B cell (primary cell): ENCODE measurements at regions not wholly inside any gene's neighbourhood (a gene's known extent, or its start where the extent isn't known, plus 50 kb on each side); places are given as distances from the start of the nearest gene placed in this dataset.

Experiments
- ATAC-seq: fragments of 200-7000 bp; cut with Tn5 transposase; one replicate; pipeline ENCODE4 v1.10.0; 2021; ENCODE audit warnings: low read depth, mild to moderate bottlenecking, moderate number of reproducible peaks, moderate library complexity
- CTCF ChIA-PET: fragments of 350-600 bp; sonication (Branson Sonifier 250); formaldehyde crosslinking; loops from one replicate; lab custom pipeline; 2021; ENCODE audit warnings: antibody characterized with exemption, inconsistent platforms; lab: Charles Lee
- POLR2A ChIA-PET: fragments of 350-600 bp; sonication (Branson Sonifier 250); formaldehyde crosslinking; loops from one replicate; lab custom pipeline; 2021; ENCODE audit warnings: antibody characterized with exemption; lab: Charles Lee
- DNase-seq: peaks from one replicate; pipeline ENCODE4 v3.0.0; 2013
- H2AFZ ChIP-seq: 2 replicates; pipeline ENCODE4 v1.6.1; 2012; ENCODE audit warnings: mild to moderate bottlenecking, low read depth, low read length; ENCODE audit not compliant: insufficient read depth, poor library complexity, severe bottlenecking
- H3K27ac ChIP-seq, 2 donors: 1 replicate in 1 of 2; 2 replicates in 1 of 2; pipeline ENCODE4 v1.5.1; 2012 to 2013; ENCODE audit warnings: low read length in 2 of 2, mild to moderate bottlenecking in 2 of 2, moderate library complexity in 1 of 2
- H3K27me3 ChIP-seq, 4 experiments: fragments of 200-600 bp in 1 of 4; sonication (generic) in 1 of 4; replicated peaks in 1 of 4; 1 replicate in 2 of 4; 2 replicates in 2 of 4; pipeline versions ENCODE4 v1.6.1 to v1.7.0; 2013 to 2016; ENCODE audit warnings: low read length in 3 of 4, mild to moderate bottlenecking in 2 of 4, mixed read lengths in 1 of 4, moderate library complexity in 1 of 4; ENCODE audit not compliant: insufficient read depth in 4 of 4, control insufficient read depth in 3 of 4; ENCODE audit errors: control extremely low read depth in 1 of 4
- H3K36me3 ChIP-seq, 2 experiments: replicated peaks in 1 of 2; 1 replicate in 1 of 2; 2 replicates in 1 of 2; pipeline versions ENCODE4 v1.6.1 to v1.7.1; 2013; ENCODE audit warnings: low read length in 1 of 2; ENCODE audit not compliant: insufficient read depth in 2 of 2, control insufficient read depth in 1 of 2; ENCODE audit errors: control extremely low read depth in 1 of 2, extremely low read depth in 1 of 2
- H3K4me1 ChIP-seq, 2 donors: fragments of 200-600 bp in 1 of 2; sonication (generic) in 1 of 2; 1 replicate in 1 of 2; 2 replicates in 1 of 2; pipeline versions ENCODE4 v1.5.1 to v1.6.1; 2013 to 2017; ENCODE audit warnings: low read length in 2 of 2; ENCODE audit not compliant: control insufficient read depth in 2 of 2, insufficient read depth in 2 of 2
- H3K4me2 ChIP-seq: replicated peaks from 2 replicates; pipeline ENCODE3; 2012; ENCODE audit warnings: mild to moderate bottlenecking, low read depth, low read length; ENCODE audit not compliant: poor library complexity, severe bottlenecking
- H3K4me3 ChIP-seq, 5 experiments: fragments of 200-600 bp in 1 of 5; sonication (generic) in 1 of 5; 1 replicate in 3 of 5; 2 replicates in 2 of 5; pipeline versions ENCODE4 v1.5.1 to v1.7.0; 2011 to 2016; ENCODE audit warnings: low read length in 4 of 5, mild to moderate bottlenecking in 4 of 5, low read depth in 2 of 5, control low read depth in 1 of 5, moderate library complexity in 1 of 5; ENCODE audit not compliant: insufficient read depth in 1 of 5; ENCODE audit errors: control extremely low read depth in 1 of 5, extremely low read depth in 1 of 5
- H3K79me2 ChIP-seq: fragments of 200-600 bp; sonication (generic); one replicate; pipeline ENCODE4 v1.6.0; 2016; ENCODE audit warnings: low read length; ENCODE audit not compliant: control insufficient read depth, insufficient read depth
- H3K9ac ChIP-seq: fragments of 200-600 bp; sonication (generic); 2 replicates; pipeline ENCODE4 v1.6.1; 2017; ENCODE audit warnings: mild to moderate bottlenecking, low read length, moderate library complexity
- H3K9me3 ChIP-seq, 3 donors: one replicate each; pipeline versions ENCODE4 v1.6.1 to v1.7.1; 2013; ENCODE audit warnings: low read length in 2 of 3; ENCODE audit not compliant: control insufficient read depth in 2 of 3, insufficient read depth in 1 of 3; ENCODE audit errors: control extremely low read depth in 1 of 3
- H4K20me1 ChIP-seq: 2 replicates; pipeline ENCODE4 v1.6.0; 2012; ENCODE audit warnings: mild to moderate bottlenecking, low read length; ENCODE audit not compliant: insufficient read depth, control insufficient read depth, poor library complexity, severe bottlenecking
- H3K27ac Mint-ChIP-seq: one replicate; pipeline ENCODE4 v1.8.0; 2021; ENCODE audit warnings: mixed read lengths
- H3K27me3 Mint-ChIP-seq: one replicate; pipeline ENCODE4 v1.8.0; 2021; ENCODE audit warnings: mixed read lengths
- H3K4me1 Mint-ChIP-seq: one replicate; pipeline ENCODE4 v1.8.0; 2021; ENCODE audit warnings: mixed read lengths
- H3K4me3 Mint-ChIP-seq: one replicate; pipeline ENCODE4 v1.8.0; 2021; ENCODE audit warnings: mixed read lengths
- H3K9me3 Mint-ChIP-seq: one replicate; pipeline ENCODE4 v1.8.0; 2022; ENCODE audit warnings: mixed read lengths; ENCODE audit not compliant: insufficient read depth
- EZH2 ChIP-seq: IDR thresholded peaks from 2 replicates; pipeline ENCODE4 v1.6.1; 2012; ENCODE audit warnings: borderline replicate concordance, low read depth, mild to moderate bottlenecking, moderate library complexity, low read length; ENCODE audit not compliant: insufficient read depth, poor library complexity, severe bottlenecking
- WGBS: methylation state at CpG from one replicate; pipeline ENCODE4 v1.1.5; 2013; ENCODE audit warnings: missing lambda C conversion rate; ENCODE audit not compliant: insufficient coverage; 5-methylcytosine and 5-hydroxymethylcytosine counted together
- intact Hi-C: fragments of 100-400 bp; cut with micrococcal nuclease; formaldehyde crosslinking; loops from one replicate; pipeline ENCODE4 v1.10.0; 2022
- TF ChIP-seq, protein P1 (sequence below): fragments of 200-600 bp; IDR thresholded peaks from one replicate; pipeline ENCODE4 v1.8.0; 2022; ENCODE audit warnings: antibody characterized with exemption, mild to moderate bottlenecking

DNA sequence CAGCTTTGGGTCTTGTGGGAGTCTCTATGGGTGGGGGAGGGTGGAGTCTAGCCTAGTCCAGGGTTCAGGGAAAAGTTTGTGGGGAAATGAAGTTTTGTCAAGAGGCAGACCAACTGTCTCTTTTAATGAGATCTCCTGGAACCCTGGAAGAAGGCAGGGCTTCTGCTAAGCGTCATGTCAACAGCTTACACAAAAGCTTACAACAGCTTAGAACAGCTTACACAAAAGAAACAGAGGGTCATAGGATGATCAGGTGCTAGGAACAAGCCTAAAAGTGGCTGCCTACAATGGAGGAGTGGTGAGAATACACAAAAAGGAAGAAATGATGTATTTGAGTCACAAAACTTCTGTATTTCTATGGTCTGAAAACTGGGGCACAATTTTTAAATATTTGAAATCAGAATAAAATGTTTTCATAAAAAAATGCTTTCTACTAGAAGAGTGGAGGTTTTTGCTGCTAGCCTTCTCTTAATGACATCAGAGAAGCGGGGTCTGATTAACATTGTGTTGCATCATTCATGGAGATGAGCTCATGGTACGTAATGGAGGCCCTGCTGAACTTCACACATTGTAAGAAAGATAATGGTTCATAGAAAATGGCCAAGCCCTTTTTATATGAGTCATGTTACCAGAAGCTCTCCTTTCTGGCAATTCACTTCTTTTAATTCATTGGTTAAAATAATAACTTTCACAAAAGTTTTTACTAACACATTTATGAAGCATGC lies 351.0 kb downstream of the PIK3C3 start:
- Mint-ChIP-seq H3K4me1 (no peaks in the 10 kb centered on the region), H3K9me3 (no peaks in the 10 kb centered on the region), H3K27ac (no peak overlapping the region), H3K27me3 (no peaks in the 10 kb centered on the region), H3K4me3 (no peak overlapping the region)
- no peaks in the 10 kb centered on the region for H3K36me3 ChIP-seq
- H3K27ac ChIP-seq: no peak overlapping the region
- intact Hi-C loops: no loop called here
- no peak for ATAC-seq
- no peak overlapping the region for H3K9ac ChIP-seq
- H3K9me3 ChIP-seq: no peaks in the 10 kb centered on the region
- no peak overlapping the region for H3K4me3 ChIP-seq
- no peak overlapping the region for H3K4me2 ChIP-seq
- WGBS: 94% methylated on average over 2 of the region's 3 CpGs
- no peaks in the 10 kb centered on the region for H4K20me1 ChIP-seq
- ChIA-PET CTCF (interaction anchor here (1.2 to 1.4 kb wide), 2 partner anchors 10 to 12 kb away, joined by 3 read pairs; no protein-coding TSS in a partner anchor), POLR2A (no interaction called here)
- no peaks in the 10 kb centered on the region for H3K79me2 ChIP-seq
- no peaks in the 10 kb centered on the region for H3K27me3 ChIP-seq
- no peak for DNase-seq
- no peaks in the 10 kb centered on the region for H3K4me1 ChIP-seq
- no peak overlapping the region for H2AFZ ChIP-seq
- TF ChIP-seq, protein P1, sequence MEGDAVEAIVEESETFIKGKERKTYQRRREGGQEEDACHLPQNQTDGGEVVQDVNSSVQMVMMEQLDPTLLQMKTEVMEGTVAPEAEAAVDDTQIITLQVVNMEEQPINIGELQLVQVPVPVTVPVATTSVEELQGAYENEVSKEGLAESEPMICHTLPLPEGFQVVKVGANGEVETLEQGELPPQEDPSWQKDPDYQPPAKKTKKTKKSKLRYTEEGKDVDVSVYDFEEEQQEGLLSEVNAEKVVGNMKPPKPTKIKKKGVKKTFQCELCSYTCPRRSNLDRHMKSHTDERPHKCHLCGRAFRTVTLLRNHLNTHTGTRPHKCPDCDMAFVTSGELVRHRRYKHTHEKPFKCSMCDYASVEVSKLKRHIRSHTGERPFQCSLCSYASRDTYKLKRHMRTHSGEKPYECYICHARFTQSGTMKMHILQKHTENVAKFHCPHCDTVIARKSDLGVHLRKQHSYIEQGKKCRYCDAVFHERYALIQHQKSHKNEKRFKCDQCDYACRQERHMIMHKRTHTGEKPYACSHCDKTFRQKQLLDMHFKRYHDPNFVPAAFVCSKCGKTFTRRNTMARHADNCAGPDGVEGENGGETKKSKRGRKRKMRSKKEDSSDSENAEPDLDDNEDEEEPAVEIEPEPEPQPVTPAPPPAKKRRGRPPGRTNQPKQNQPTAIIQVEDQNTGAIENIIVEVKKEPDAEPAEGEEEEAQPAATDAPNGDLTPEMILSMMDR: no peak
- TF ChIP-seq EZH2: no peak

- intact Hi-C loops: no loop called here
- H3K9me3 ChIP-seq: no peaks in the 10 kb centered on the region
- no peaks in the 10 kb centered on the region for H3K4me1 ChIP-seq
- no peak overlapping the region for H3K4me2 ChIP-seq
- H3K4me3 Mint-ChIP-seq: no peak overlapping the region
- ATAC-seq (no peak), DNase-seq (no peak)
- ChIA-PET POLR2A (no interaction called here), CTCF (interaction anchor here (1.4 to 2.5 kb wide), 2 partner anchors 8 to 11 kb away, joined by 3 to 18 read pairs; no protein-coding TSS in a partner anchor)
- no peaks in the 10 kb centered on the region for H3K79me2 ChIP-seq
- no peaks in the 10 kb centered on the region for H3K9me3 Mint-ChIP-seq
- no peak overlapping the region for H3K9ac ChIP-seq
- no peak overlapping the region for H3K27ac Mint-ChIP-seq
- no peaks in the 10 kb centered on the region for H4K20me1 ChIP-seq
- H3K27me3 Mint-ChIP-seq: no peaks in the 10 kb centered on the region
- H3K4me1 Mint-ChIP-seq: no peaks in the 10 kb centered on the region
- H3K4me3 ChIP-seq: no peak overlapping the region
- no peak overlapping the region for H2AFZ ChIP-seq
- no peaks in the 10 kb centered on the region for H3K27me3 ChIP-seq
- no peaks in the 10 kb centered on the region for H3K36me3 ChIP-seq
- no peak for TF ChIP-seq EZH2
- TF ChIP-seq, protein P1: no peak
- no peak overlapping the region for H3K27ac ChIP-seq
Observed at GRCh38 chr18:42306594-42306980, 351.6 kb downstream of the PIK3C3 start.
